HEK293 (cell line): ENCODE measurements at regions not wholly inside any gene's neighbourhood (a gene's known extent, or its start where the extent isn't known, plus 50 kb on each side); places are given as distances from the start of the nearest gene placed in this dataset.

ENCODE experiments used
- MEIS1 ChIP-seq: sonication (generic); formaldehyde crosslinking; IDR thresholded peaks from 2 replicates; pipeline ENCODE4 v1.8.1; 2022; ENCODE audit warnings: missing genetic modification reagents, mild to moderate bottlenecking, borderline replicate concordance
- SP2 ChIP-seq: fragments of 450-650 bp; formaldehyde crosslinking; IDR thresholded peaks from 2 replicates; pipeline ENCODE4 v1.5.1; 2016; ENCODE audit warnings: missing biosample characterization, missing genetic modification characterization
- ZBTB8A ChIP-seq: fragments of 450-650 bp; formaldehyde crosslinking; IDR thresholded peaks from 2 replicates; pipeline ENCODE4 v1.5.1; 2016; ENCODE audit warnings: missing biosample characterization, missing genetic modification characterization
- TF ChIP-seq, protein P1 (sequence below): fragments of 450-650 bp; formaldehyde crosslinking; IDR thresholded peaks from 2 replicates; pipeline ENCODE4 v1.5.1; 2016; ENCODE audit warnings: missing biosample characterization, missing genetic modification characterization
- TF ChIP-seq, protein P2 (sequence below): fragments of 450-650 bp; formaldehyde crosslinking; IDR thresholded peaks from 2 replicates; pipeline ENCODE4 v1.5.1; 2016; ENCODE audit warnings: missing biosample characterization, missing genetic modification characterization

DNA sequence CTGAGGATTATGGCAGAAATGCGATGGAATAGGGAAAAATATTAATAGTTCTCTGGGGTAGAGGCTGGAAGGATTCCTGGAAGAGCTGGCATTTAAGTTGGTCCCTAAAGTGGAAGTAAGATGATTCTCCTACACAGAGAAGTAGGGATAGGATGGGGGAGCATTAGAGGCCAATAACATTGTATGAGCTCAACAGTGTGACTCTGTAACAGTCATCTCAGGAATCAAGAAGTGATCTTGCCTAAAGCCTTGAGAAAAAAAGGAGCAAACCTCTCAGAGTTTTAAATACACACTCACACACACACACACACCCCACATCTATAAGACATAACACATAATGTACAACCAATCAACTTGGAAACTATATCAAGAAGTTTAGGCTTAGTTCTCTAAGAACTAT, 117.7 kb upstream of the CDK1 start:
- TF ChIP-seq, protein P1, sequence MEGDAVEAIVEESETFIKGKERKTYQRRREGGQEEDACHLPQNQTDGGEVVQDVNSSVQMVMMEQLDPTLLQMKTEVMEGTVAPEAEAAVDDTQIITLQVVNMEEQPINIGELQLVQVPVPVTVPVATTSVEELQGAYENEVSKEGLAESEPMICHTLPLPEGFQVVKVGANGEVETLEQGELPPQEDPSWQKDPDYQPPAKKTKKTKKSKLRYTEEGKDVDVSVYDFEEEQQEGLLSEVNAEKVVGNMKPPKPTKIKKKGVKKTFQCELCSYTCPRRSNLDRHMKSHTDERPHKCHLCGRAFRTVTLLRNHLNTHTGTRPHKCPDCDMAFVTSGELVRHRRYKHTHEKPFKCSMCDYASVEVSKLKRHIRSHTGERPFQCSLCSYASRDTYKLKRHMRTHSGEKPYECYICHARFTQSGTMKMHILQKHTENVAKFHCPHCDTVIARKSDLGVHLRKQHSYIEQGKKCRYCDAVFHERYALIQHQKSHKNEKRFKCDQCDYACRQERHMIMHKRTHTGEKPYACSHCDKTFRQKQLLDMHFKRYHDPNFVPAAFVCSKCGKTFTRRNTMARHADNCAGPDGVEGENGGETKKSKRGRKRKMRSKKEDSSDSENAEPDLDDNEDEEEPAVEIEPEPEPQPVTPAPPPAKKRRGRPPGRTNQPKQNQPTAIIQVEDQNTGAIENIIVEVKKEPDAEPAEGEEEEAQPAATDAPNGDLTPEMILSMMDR (tag by site-specific recombination) = no peak
- TF ChIP-seq MEIS1 (no peak), ZBTB8A (tag by site-specific recombination) (no peak), SP2 (tag by site-specific recombination) (no peak)
- TF ChIP-seq, protein P2, sequence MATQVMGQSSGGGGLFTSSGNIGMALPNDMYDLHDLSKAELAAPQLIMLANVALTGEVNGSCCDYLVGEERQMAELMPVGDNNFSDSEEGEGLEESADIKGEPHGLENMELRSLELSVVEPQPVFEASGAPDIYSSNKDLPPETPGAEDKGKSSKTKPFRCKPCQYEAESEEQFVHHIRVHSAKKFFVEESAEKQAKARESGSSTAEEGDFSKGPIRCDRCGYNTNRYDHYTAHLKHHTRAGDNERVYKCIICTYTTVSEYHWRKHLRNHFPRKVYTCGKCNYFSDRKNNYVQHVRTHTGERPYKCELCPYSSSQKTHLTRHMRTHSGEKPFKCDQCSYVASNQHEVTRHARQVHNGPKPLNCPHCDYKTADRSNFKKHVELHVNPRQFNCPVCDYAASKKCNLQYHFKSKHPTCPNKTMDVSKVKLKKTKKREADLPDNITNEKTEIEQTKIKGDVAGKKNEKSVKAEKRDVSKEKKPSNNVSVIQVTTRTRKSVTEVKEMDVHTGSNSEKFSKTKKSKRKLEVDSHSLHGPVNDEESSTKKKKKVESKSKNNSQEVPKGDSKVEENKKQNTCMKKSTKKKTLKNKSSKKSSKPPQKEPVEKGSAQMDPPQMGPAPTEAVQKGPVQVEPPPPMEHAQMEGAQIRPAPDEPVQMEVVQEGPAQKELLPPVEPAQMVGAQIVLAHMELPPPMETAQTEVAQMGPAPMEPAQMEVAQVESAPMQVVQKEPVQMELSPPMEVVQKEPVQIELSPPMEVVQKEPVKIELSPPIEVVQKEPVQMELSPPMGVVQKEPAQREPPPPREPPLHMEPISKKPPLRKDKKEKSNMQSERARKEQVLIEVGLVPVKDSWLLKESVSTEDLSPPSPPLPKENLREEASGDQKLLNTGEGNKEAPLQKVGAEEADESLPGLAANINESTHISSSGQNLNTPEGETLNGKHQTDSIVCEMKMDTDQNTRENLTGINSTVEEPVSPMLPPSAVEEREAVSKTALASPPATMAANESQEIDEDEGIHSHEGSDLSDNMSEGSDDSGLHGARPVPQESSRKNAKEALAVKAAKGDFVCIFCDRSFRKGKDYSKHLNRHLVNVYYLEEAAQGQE (tag by site-specific recombination) = no peak
